ENCODE measurements at regions not wholly inside any gene's neighbourhood (a gene's known extent, or its start where the extent isn't known, plus 50 kb on each side); places are given as distances from the start of the nearest gene placed in this dataset.
A peak's percentile ranks its signal among the peaks of the same experiment; 100 is the strongest.
"Not testable (repeated sequence)": the region's sequence is repeated elsewhere in the genome, so short reads cannot be mapped to it uniquely, and the experiment has no call there.

DNA sequence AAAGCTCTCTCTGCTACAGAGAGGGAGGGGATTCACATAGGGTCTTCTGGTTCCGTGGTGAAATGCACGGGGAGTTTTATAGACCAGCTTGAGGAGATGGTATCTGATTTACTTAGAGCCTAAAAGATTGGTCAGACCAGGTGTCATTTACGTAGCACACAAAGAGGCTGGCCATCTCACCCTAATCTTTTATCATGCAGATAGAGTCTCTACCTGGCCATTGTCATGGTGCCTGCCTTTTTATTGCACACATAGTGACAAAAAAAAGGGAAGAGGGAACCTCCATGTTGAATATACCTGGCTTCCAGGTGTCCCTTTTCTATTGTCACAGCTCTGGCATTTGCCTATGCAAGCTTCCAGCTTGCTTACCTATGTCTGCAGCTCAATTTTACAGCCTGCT lies 1456.1 kb downstream of the GATA3 start:
- no peak for DNase-seq (ENCODE audit: low spot score)

DNA sequence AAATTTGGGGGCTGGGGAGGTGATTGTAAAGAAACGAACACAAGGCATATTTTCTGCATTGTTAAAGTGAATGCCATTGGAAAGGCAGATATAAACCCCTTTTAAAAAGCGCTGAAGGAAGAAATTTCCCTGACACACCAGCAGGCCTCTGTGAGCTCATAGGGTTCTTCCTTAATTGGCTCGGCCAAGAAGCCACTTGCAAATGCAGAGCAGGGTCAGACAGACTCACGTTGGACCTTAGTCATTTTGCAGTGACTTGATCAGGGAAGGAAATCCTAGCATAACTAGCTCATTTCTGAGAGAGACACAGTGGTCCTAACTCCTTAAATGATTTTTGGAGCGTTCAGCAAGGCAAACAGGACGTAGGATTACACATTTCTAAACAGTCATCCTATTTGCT lies 1461.4 kb downstream of the GATA3 start:
- no peak for DNase-seq (ENCODE audit: low spot score)

DNA sequence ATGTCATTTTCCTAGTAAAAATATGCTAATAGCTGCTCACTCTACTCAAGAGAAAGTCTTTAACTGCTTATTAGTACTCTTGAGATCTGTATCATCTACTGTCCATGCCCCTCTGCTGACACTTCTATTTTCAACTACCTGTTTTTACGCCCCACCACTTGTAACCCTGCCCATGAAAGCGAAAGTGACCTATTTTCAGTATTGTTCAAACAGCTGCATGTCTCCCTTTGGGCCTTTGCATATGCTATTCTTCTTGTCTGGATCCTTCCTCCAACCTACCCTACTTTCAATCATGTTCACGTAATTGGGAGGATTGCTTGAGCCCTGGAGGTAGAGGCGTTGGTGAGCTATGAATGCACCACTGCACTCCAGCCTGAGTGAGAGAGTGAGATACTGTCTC lies 1481.3 kb downstream of the GATA3 start:
- no peak for DNase-seq (ENCODE audit: low spot score)

DNA sequence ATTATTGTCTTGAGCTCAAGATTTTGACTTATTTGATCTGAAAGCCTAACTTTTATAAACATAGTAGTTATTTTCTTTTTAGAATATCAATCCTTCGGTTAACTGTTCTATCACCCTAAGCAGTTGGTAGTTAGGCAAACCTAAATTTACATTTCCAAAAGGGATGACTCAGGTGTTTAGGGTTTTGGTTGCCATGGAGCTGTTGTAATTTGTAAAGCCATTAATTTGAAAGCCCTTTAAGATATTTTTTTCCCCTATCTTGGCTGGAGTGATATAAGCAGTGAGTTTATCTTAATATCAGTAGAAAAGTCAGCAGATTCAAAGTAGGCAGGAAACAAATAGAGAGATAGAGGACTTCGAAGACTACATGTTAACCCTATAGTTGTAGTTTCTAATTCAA lies 1472.6 kb upstream of the CELF2 start:
- no peak for DNase-seq (ENCODE audit: low spot score)

DNA sequence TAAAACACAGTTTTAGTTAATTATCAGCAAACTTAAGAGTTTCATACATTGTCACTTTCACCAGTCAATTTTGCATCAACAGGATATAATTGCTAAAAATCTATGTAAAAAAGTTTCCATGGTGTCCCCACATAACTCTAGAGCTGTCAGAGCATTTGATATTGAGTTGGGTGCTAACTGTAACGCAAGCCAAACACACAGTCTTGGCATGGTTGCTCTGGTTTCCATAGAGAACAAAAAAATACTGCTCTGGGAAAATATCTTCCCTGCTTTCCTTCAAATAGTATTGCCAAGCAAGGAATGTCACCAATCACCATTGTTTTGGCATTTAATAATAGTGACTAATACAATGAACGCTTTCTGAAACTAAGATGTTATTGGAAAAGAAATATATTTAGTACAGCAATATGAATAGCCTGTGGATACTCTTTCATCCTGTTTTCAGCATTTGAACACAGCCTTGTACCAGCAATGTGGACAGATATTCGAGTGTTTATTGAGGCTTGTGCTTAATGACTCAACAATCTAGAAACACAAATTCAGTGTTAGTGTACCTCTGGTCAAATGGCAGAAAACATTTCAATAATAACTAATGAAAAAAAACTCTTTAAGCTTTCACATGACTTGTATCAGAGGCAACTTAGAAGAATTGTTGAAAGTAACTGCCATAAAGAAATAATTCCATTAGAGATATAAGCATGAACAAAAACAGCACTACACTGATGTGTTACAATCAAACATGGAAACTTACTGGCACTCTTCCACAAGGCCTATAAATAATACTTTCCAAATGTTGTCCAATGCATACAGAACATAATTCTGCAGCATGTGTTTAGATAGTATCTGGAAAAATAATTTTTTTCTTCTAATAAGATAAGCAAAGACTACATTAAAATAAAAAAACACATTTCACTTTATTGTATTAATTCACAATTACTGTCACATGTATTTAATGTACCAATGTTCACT lies 1469.5 kb upstream of the CELF2 start:
- no peak for DNase-seq (ENCODE audit: low spot score)

DNA sequence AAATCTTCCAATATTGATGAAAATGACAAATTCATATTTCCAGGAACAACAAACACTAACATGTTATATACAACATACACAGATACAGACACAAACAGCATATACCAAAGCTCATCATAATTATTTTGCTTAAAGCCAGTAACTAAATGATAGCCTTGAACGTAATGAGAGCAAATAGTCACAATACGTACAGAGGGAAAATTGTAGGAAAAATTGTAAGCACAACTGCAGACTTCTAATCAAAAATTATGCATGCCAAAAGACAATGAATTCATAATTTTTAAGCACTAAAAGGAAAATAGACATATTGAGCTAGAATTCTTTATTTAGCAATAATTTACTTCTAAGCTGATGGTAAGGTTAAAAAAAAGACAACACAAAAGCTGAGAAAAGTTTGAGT lies 1466.9 kb upstream of the CELF2 start:
- no peak for DNase-seq (ENCODE audit: low spot score)

DNA sequence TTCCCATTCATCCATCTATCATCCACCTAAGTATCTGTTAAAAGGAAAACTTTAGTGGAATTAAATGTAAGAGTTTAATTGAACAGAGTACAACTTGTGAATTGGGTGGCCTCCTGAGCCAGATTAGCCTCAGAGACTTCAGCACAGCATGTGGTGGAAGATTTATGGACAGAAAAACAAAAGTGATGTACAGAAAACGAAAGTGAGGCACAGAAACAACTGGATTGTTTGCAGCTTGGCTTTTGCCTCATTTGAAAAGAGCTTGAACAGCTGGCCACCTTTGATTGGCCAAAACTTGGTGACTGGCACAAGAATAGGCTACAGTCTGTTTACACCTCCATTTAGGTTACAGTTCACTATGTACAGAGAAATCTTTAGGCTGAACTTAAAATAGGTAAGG lies 1463.4 kb upstream of the CELF2 start:
- DNase-seq (ENCODE audit: low spot score), result no peak

DNA sequence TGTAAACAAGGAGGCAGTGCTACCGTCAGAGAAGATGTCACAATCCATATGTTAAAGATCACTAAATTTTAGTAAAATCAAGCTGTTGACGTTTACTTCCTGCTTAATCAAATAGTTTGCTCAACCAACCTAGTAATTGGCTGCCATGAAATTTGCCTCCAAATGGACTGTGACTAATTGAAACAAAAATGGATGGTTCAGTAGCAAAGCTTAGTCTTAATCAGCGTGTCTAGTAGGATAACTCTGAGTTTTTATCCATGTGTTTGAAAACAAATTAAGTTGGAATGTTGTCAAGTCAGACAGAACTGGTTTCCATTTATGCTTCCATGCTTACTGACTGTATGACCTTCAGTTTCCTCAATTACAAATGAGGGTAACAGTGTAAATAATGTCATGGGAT lies 1456.7 kb upstream of the CELF2 start:
- DNase-seq (ENCODE audit: low spot score), result no peak

DNA sequence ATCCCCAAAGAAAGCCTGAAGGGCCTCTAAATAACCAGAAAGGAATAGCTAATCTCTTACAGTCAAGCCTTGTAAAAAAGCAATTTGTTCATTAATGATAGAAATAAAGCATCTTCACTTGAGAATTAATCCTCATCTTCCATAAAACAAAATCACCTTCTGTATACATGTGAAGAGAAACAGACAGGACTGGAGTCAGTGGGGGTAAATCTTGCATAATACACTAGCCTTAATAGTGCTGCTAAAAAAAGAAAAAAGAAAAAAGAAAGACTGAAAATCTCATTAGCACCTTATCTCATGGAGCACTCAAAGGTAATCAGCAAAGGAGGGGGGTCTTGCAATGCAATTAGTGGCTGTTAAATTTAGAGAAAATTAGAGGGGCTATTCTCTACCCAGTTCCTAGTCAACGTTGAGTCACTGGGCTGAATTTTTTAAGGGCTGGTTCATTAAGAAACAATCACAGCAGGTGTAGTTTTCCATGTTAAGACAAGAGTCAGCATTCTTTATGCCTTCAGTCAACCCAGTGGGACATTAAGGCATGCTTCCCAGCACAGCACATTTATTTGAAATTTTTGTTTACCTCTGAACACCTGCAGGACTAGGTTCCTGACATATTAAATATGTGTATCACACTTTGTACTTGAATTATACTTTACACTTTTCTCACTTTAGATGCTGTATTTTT lies 1455.7 kb upstream of the CELF2 start:
- DNase-seq (ENCODE audit: low spot score), result no peak

DNA sequence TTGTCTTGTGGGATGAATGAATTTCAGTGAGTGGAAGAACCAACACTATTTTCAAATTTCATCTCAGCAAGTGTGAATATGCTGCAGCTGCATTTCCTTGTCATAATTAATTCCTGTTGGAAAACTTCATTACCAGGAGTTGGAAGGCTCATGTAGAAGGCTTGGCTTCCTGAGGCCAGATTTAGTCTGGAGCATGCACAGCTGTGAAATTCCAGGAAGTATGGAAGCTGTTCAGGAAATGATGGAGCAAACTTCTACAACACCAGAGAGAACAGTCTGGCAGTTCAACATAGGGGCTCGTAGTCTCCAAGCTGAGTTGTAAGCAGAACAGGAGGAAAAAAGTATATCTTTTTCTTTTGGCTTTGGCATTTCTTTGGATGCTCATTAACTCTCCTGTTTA lies 1439.9 kb upstream of the CELF2 start:
- no peak for DNase-seq (ENCODE audit: low spot score)

DNA sequence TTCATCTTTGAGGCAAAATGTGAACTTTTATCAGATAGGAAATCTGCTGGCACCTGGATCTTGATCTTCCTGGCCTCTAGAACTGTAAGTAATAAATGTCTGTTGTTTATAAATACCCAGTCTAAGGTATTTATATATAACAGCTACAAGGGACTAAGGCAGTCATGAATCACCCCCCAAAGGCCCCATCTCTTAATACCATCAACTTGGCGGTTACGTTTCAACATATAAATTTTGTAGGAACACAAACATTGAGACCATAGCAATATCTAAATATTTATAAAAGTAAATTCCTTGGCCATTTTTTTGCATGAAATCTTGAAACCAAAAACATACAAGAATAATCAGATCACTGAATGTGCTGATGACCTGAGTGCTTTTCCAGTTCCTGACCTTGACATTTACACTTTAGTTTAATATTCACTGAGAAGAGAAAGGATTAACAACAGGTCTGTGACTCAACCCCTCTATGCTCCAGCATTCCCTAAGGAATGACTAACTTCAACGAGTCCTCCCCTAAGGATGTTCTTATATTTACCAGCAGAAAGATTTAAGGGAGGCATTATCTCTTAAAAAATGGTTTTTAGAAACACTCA lies 1438.5 kb upstream of the CELF2 start:
- DNase-seq (ENCODE audit: low spot score), result peak; percentile 4

DNA sequence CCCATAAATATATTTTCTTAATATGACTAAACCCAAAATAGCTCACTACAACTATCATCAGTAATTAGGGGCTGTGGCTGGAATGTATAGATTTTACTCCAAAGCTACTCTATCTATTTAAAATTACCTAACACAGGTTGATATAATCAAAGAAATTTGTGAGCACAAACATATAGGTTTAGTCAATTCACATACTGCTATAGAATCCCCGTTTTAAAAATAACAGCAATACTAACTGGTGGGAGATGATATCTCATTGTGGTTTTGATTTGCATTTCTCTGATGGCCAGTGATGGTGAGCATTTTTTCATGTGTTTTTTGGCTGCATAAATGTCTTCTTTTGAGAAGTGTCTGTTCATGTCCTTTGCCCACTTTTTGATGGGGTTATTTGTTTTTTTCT lies 1434.9 kb upstream of the CELF2 start:
- not testable (repeated sequence) for DNase-seq (ENCODE audit: low spot score)

DNA sequence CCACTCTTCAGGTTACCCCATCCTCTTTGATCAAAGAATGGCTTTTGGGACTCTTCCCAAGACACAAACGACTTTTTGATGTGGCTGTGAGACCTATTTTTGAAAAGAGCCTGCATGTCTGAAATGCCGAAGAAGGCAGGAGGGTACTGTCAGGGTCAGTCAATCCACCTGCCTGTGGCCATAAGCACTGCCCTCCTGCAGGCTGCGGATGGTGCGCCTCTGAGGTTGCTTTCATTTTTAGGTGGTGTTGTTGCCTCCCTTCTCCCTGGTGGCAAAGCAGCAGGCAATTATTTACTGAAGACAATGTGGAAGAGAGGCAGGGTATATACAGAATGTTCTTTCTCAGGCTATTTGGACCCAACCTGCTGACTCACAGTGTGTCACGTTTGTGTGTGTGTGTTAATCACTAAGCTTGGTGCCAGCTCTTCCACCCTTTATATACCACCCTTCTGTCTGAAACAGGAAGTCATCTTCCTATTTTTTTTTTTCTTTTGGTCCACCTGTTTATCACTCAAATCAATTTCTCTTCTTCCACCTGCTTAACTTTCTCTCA lies 1421.2 kb upstream of the CELF2 start:
- DNase-seq (ENCODE audit: low spot score), result peak; percentile 42

DNA sequence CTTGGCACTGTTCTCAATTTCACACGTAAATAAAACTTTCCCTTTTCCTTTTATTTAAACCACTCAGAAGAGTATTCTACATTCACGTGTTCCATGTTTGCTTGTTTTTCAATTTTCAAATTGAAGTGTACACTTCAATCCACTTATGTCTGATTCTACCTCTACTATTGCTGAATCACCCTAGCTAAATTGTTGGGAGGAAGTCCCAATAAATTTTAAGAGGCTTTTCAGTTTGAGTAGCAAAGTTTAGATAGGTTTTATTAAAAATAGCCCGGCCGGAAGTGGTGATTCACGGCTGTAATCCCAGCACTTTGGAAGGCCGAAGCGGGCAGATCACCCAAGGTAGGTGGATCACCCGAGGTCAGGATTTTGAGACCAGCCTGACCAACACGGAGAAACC lies 1414.7 kb upstream of the CELF2 start:
- DNase-seq (ENCODE audit: low spot score), result no peak

DNA sequence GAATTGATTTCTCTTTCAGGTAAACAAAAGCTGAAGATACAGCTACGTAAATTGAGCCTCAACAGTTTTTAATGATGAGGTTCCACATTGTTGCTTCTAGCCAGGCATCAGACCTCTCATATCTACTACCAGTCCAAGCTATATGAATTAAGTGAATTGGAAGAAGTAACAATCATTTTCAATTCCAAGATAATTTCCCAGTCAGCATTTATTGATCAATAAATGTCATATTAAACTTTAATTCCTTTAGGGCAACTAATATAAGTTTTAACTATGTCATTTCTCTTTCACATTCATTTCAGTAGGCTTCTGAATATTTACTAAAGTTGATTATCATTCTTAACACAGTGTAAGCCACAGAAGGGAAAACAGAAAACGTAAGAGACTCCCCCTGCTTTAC lies 1413.7 kb upstream of the CELF2 start:
- DNase-seq (ENCODE audit: low spot score), result no peak

DNA sequence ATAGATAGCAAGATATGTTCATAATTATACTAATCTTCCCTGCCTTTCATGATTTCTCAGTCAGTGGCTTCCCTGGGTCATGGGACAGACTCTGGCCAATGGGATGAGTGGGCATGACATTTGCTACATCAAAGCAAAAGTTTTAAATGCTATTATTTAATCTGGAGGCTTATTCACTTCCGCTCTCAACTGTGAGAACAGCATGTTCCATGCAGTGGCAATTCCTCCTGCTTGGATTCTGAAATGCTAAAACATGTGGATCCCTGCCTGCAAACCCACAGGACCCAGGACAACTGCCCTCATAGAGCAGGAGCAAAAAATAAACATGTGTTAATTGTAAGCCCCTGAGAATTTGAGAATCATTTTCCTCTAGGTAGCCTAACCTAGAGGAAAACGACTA lies 1412.4 kb upstream of the CELF2 start:
- DNase-seq (ENCODE audit: low spot score), result no peak

DNA sequence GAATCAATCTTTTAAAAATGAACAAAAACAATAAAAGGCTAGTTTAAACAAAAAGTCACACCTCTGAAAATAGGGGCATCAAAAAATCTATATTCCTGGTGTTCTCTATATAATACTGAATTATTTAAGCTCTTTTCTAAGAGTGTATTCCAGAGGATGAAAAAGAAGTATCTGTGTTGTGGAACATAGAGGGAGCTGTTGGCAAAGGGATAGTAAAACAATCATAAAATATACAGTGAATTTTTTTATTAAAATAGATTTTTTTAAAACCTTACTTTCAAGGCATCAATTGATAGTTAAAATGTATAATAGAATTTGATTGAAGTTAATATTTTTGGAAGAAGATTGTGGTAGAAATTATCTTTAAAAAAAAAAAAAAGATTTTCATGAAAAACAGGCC lies 1409.1 kb upstream of the CELF2 start:
- DNase-seq (ENCODE audit: low spot score), result peak; percentile 14

DNA sequence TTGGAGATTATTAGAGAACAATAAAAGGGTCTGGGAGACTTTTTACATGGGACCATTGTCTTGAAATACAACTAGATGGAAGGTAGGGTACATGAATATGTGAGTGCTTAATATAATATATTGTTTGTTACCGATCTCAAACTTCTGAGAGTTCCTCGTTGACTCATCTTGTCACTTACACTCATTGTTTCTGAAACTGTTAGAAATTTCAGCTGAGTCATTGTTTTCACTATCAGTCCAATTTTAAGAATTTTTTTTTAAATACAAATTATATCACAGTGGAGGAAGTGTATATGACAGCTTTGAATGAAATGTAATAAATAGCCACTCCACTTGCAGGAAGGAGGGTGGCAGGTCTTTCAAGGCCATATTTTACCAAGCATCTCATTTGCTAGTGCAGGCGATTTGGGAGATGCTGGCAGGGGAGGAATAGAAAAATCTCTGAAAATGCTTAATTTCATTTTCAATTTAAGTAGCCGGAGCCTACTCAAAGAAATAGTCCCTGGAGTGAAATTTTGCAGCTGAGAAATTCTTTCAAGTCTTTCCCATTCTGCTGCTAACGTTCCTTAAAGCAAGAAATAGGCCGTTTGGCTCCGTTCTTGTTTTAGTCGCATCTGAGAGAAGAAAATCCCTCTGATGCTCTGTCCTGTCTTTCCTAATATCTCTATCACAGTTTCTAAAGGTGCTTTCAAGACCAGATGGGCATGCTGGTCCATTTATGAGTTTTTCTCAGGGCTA lies 1404.2 kb upstream of the CELF2 start:
- DNase-seq (ENCODE audit: low spot score), result no peak

DNA sequence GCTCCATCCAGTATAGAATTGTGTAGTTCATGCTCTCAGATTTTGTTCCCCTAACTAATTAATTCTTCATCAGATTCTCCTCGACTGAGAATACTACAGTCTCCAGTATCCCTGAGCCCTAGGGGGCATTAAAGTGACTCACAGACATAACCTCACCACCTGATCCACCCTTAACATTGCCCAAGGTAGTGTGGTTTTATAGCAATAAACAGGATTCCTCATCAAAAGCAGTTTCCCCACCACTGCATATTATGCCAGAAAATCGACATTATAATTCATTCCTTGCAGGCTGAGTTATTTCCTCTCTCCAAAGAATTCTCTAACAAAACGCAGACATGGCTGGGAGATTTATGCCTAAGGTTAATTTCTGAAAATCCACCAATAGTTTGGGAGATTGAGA lies 1402.5 kb upstream of the CELF2 start:
- DNase-seq (ENCODE audit: low spot score), result peak; percentile 24

DNA sequence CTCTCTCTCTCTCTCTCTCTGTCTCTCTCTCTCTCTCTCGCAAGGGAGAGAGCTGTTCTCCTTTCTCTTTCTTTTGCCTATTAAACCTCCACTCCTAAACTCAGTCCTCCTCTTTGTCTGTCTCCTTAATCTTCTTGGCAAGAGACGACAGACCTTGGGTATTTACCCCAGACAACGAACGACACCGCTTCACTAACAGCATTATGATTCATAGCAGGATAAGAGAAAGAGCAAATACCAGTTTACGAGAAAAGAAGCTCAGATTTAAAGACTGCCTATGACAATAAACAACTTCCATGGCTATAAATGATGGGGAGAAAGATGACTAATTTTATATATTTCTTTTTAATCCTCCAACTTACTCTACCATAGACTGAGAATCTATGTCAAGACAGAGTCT lies 1396.5 kb upstream of the CELF2 start:
- DNase-seq (ENCODE audit: low spot score), result no peak

DNA sequence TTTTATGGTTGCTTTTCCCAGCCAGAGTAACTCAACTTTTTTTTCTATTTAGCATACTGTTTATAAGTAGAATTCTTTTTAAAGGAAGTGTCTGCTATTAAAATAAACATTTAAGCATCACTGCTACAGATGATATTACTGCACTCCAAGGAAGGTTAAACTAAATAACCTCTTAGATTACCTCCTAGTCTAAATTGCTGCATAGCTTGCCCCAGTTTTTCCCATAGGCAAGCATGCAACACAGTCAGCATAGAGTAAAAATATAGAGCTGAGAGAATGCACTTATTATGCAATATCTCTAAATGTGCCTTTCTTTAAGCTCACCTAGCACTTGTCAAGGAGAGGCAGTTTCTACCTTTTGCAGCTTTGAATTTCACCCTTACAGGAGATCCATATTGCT lies 1392.4 kb upstream of the CELF2 start:
- no peak for DNase-seq (ENCODE audit: low spot score)

DNA sequence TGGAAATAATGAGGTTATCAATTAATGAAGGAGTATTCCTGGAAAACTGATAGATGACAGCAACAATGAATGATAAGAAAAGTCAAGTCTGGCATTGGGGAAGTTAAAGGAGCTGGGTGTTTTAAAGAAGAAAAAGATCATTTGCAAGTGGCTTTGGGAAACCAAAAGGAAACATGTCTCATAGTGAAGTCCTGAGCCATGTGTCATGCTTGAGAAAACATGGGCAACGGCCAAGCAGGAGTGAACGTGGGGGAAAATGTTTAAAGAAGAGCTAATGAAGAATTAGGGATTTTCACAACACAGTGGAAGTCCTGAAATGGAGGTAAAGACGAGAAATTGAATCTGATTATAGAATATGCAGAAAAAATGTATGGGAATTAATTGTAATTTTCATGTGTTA lies 1383.2 kb upstream of the CELF2 start:
- DNase-seq (ENCODE audit: low spot score), result peak; percentile 60

Data from AG20443 (cell line).